Mesendoderm (in vitro differentiated cells): ENCODE measurements at regions not wholly inside any gene's neighbourhood (a gene's known extent, or its start where the extent isn't known, plus 50 kb on each side); places are given as distances from the start of the nearest gene placed in this dataset.

ENCODE experiments used
- DNase-seq: peaks from one replicate; pipeline ENCODE4 v3.0.0; 2013
- H2AK5ac ChIP-seq: 2 replicates; pipeline ENCODE4 v1.6.1; 2013; ENCODE audit warnings: low read length, inconsistent platforms
- H2BK120ac ChIP-seq: 2 replicates; pipeline ENCODE4 v1.6.1; 2013; ENCODE audit warnings: low read depth, mild to moderate bottlenecking, low read length, moderate library complexity, mixed read lengths
- H2BK15ac ChIP-seq: replicated peaks from 2 replicates; pipeline ENCODE4 v1.6.1; 2013; ENCODE audit warnings: low read depth, mild to moderate bottlenecking, moderate library complexity
- H2BK5ac ChIP-seq: 2 replicates; pipeline ENCODE4 v1.6.1; 2013; ENCODE audit warnings: low read length, inconsistent platforms
- H3K18ac ChIP-seq: 2 replicates; pipeline ENCODE4 v1.6.1; 2013; ENCODE audit warnings: mild to moderate bottlenecking, low read length, mixed read lengths
- H3K23ac ChIP-seq: one replicate; pipeline ENCODE4 v1.6.1; 2013; ENCODE audit warnings: low read length
- H3K27ac ChIP-seq: 2 replicates; pipeline ENCODE4 v1.5.1; 2013; ENCODE audit warnings: low read depth, mild to moderate bottlenecking, inconsistent platforms, low read length, moderate library complexity
- H3K27me3 ChIP-seq: 2 replicates; pipeline ENCODE4 v1.6.1; 2013; ENCODE audit warnings: low read length, control low read depth, mild to moderate bottlenecking, inconsistent platforms; ENCODE audit not compliant: insufficient read depth, poor library complexity
- H3K36me3 ChIP-seq: 2 replicates; pipeline ENCODE4 v1.6.1; 2013; ENCODE audit warnings: low read length, inconsistent platforms; ENCODE audit not compliant: control insufficient read depth, insufficient read depth
- H3K4ac ChIP-seq: one replicate; pipeline ENCODE4 v1.6.1; 2013; ENCODE audit warnings: low read depth, mild to moderate bottlenecking, low read length, moderate library complexity
- H3K4me1 ChIP-seq: 2 replicates; pipeline ENCODE4 v1.6.1; 2013; ENCODE audit warnings: low read depth, low read length, inconsistent platforms; ENCODE audit not compliant: control insufficient read depth
- H3K4me2 ChIP-seq: 2 replicates; pipeline ENCODE4 v1.6.1; 2013; ENCODE audit warnings: low read length
- H3K4me3 ChIP-seq: 2 replicates; pipeline ENCODE4 v1.5.1; 2013; ENCODE audit warnings: mild to moderate bottlenecking, low read length
- H3K56ac ChIP-seq: one replicate; pipeline ENCODE4 v1.6.1; 2013; ENCODE audit warnings: low read length
- H3K79me1 ChIP-seq: 2 replicates; pipeline ENCODE4 v1.6.1; 2013; ENCODE audit warnings: low read length, inconsistent platforms
- H3K79me2 ChIP-seq: 2 replicates; pipeline ENCODE4 v1.6.1; 2013; ENCODE audit warnings: mild to moderate bottlenecking, low read length; ENCODE audit not compliant: control insufficient read depth, insufficient read depth
- H3K9ac ChIP-seq: 2 replicates; pipeline ENCODE4 v1.6.1; 2013; ENCODE audit warnings: low read length, inconsistent platforms
- H4K5ac ChIP-seq: one replicate; pipeline ENCODE4 v1.6.1; 2013; ENCODE audit warnings: low read length
- H4K8ac ChIP-seq: one replicate; pipeline ENCODE4 v1.6.1; 2013; ENCODE audit warnings: low read depth, mild to moderate bottlenecking, control low read depth, low read length, moderate library complexity
- WGBS: extraction: QIAGEN DNeasy Blood & Tissue Kit; methylation state at CpG from one replicate; pipeline ENCODE4 v1.1.7; 2013; ENCODE audit warnings: low lambda C conversion rate, missing lambda C conversion rate; ENCODE audit not compliant: insufficient coverage; ENCODE audit errors: extremely low coverage; 5-methylcytosine and 5-hydroxymethylcytosine counted together

GRCh38 chr13:68152414-68152813 lies 922.3 kb upstream of the PCDH9 start:
- Histone ChIP-seq H4K8ac (no peak overlapping the region), H3K23ac (no peak overlapping the region), H3K9ac (no peak overlapping the region), H2AK5ac (no peak overlapping the region), H3K4me3 (no peak overlapping the region), H2BK15ac (no peak overlapping the region), H3K27me3 (no peaks in the 10 kb centered on the region), H3K56ac (no peak overlapping the region), H3K4ac (no peak overlapping the region), H4K5ac (no peak overlapping the region), H2BK120ac (no peak overlapping the region), H3K4me1 (no peaks in the 10 kb centered on the region), H3K4me2 (no peak overlapping the region), H3K36me3 (no peaks in the 10 kb centered on the region), H2BK5ac (no peak overlapping the region), H3K18ac (no peak overlapping the region), H3K79me1 (no peaks in the 10 kb centered on the region), H3K27ac (no peak overlapping the region), H3K79me2 (no peaks in the 10 kb centered on the region)
- no CpG with 5 or more reads among the region's 4 CpGs for WGBS
- DNase-seq, result no peak

- H3K18ac ChIP-seq, result no peak overlapping the region
- H2AK5ac ChIP-seq, result no peak overlapping the region
- H3K79me1 ChIP-seq, result no peaks in the 10 kb centered on the region
- no peak overlapping the region for H3K4ac ChIP-seq
- H2BK120ac ChIP-seq, result no peak overlapping the region
- no peak for DNase-seq
- no peak overlapping the region for H3K9ac ChIP-seq
- H3K23ac ChIP-seq, result no peak overlapping the region
- no peak overlapping the region for H2BK15ac ChIP-seq
- no CpG with 5 or more reads among the region's 2 CpGs for WGBS
- H3K27ac ChIP-seq, result no peak overlapping the region
- no peak overlapping the region for H3K4me2 ChIP-seq
- no peak overlapping the region for H4K8ac ChIP-seq
- H3K56ac ChIP-seq, result no peak overlapping the region
- H3K4me1 ChIP-seq, result no peaks in the 10 kb centered on the region
- H4K5ac ChIP-seq, result no peak overlapping the region
- H3K27me3 ChIP-seq, result no peaks in the 10 kb centered on the region
- no peak overlapping the region for H2BK5ac ChIP-seq
- no peak overlapping the region for H3K4me3 ChIP-seq
- H3K79me2 ChIP-seq, result no peaks in the 10 kb centered on the region
- H3K36me3 ChIP-seq, result no peaks in the 10 kb centered on the region
Observed at GRCh38 chr13:68145852-68146251, 915.7 kb upstream of the PCDH9 start.

GRCh38 chr13:68128297-68128915 lies 898.3 kb upstream of the PCDH9 start:
- Histone ChIP-seq H3K79me1 (no peaks in the 10 kb centered on the region), H3K79me2 (no peaks in the 10 kb centered on the region)

GRCh38 chr13:68125087-68125480 lies 894.9 kb upstream of the PCDH9 start:
- WGBS, result no CpG with 5 or more reads among the region's 2 CpGs
- Histone ChIP-seq H3K4me1 (no peaks in the 10 kb centered on the region), H4K5ac (no peak overlapping the region), H3K27me3 (no peaks in the 10 kb centered on the region), H3K4me2 (no peak overlapping the region), H3K18ac (no peak overlapping the region), H2AK5ac (no peak overlapping the region), H3K56ac (no peak overlapping the region), H2BK5ac (no peak overlapping the region), H2BK120ac (no peak overlapping the region), H3K27ac (no peak overlapping the region), H3K36me3 (no peaks in the 10 kb centered on the region), H3K23ac (no peak overlapping the region), H3K4ac (no peak overlapping the region), H3K9ac (no peak overlapping the region), H3K79me2 (no peaks in the 10 kb centered on the region), H4K8ac (no peak overlapping the region), H3K4me3 (no peak overlapping the region), H3K79me1 (no peaks in the 10 kb centered on the region), H2BK15ac (no peak overlapping the region)
- DNase-seq, result no peak

More at GRCh38 chr13:68128297-68128915, 898.3 kb upstream of the PCDH9 start:
- Histone ChIP-seq H3K27me3 (no peaks in the 10 kb centered on the region), H3K4me3 (no peak overlapping the region), H3K9ac (no peak overlapping the region), H3K4me2 (no peak overlapping the region), H4K8ac (no peak overlapping the region), H2BK15ac (no peak overlapping the region), H3K18ac (no peak overlapping the region), H4K5ac (no peak overlapping the region), H3K23ac (no peak overlapping the region), H3K56ac (no peak overlapping the region), H3K4ac (no peak overlapping the region), H2BK120ac (no peak overlapping the region), H3K36me3 (no peaks in the 10 kb centered on the region), H3K4me1 (no peaks in the 10 kb centered on the region), H2BK5ac (no peak overlapping the region), H3K27ac (no peak overlapping the region), H2AK5ac (no peak overlapping the region)
- WGBS, result no CpG with 5 or more reads among the region's 7 CpGs
- no peak for DNase-seq

GRCh38 chr13:68124437-68125086 lies 894.4 kb upstream of the PCDH9 start:
- no peak overlapping the region for H2BK5ac ChIP-seq
- H3K4ac ChIP-seq, result no peak overlapping the region
- no peak overlapping the region for H3K56ac ChIP-seq
- H3K27ac ChIP-seq, result no peak overlapping the region
- no peaks in the 10 kb centered on the region for H3K79me1 ChIP-seq
- no peak overlapping the region for H2BK15ac ChIP-seq
- no peaks in the 10 kb centered on the region for H3K4me1 ChIP-seq
- no peak overlapping the region for H2AK5ac ChIP-seq
- no peak overlapping the region for H4K5ac ChIP-seq
- no CpG with 5 or more reads among the region's 2 CpGs for WGBS
- H3K36me3 ChIP-seq, result no peaks in the 10 kb centered on the region
- no peak overlapping the region for H3K23ac ChIP-seq
- no peak overlapping the region for H3K9ac ChIP-seq
- no peak for DNase-seq
- H3K18ac ChIP-seq, result no peak overlapping the region
- H3K4me2 ChIP-seq, result no peak overlapping the region
- H3K4me3 ChIP-seq, result no peak overlapping the region
- no peak overlapping the region for H2BK120ac ChIP-seq
- no peak overlapping the region for H4K8ac ChIP-seq
- no peaks in the 10 kb centered on the region for H3K27me3 ChIP-seq
- no peaks in the 10 kb centered on the region for H3K79me2 ChIP-seq
